ENCODE measurements at regions not wholly inside any gene's neighbourhood (a gene's known extent, or its start where the extent isn't known, plus 50 kb on each side); places are given as distances from the start of the nearest gene placed in this dataset.
"Not testable (repeated sequence)": the region's sequence is repeated elsewhere in the genome, so short reads cannot be mapped to it uniquely, and the experiment has no call there.

GRCh38 chr13:50417597-50417996 lies 402.4 kb downstream of the KCNRG start:
- no peaks in the 10 kb centered on the region for H3K4me1 Mint-ChIP-seq
- ChIA-PET POLR2A (no interaction called here), CTCF (interaction anchor here (0.6 kb wide), 1 partner anchor 705 kb away, joined by 3 read pairs; no protein-coding TSS in a partner anchor)
- H3K4me3 Mint-ChIP-seq = no peak overlapping the region
- H3K9me3 Mint-ChIP-seq = no peaks in the 10 kb centered on the region
- H3K27ac Mint-ChIP-seq = no peak overlapping the region
- no peaks in the 10 kb centered on the region for H3K36me3 Mint-ChIP-seq (ENCODE audit: low read depth)
- peaks cover 5% of the 10 kb centered on the region for H3K27me3 Mint-ChIP-seq
- no peak for DNase-seq

GRCh38 chr13:50419331-50419865 lies 404.2 kb downstream of the KCNRG start:
- H3K4me1 Mint-ChIP-seq = no peaks in the 10 kb centered on the region
- no peaks in the 10 kb centered on the region for H3K36me3 Mint-ChIP-seq (ENCODE audit: low read depth)
- peaks cover 3% of the 10 kb centered on the region for H3K27me3 Mint-ChIP-seq
- H3K27ac Mint-ChIP-seq = no peak overlapping the region
- no peaks in the 10 kb centered on the region for H3K9me3 Mint-ChIP-seq
- ChIA-PET POLR2A (interaction anchor here (0.7 kb wide), 1 partner anchor 496 kb away, joined by 4 read pairs; no protein-coding TSS in a partner anchor), CTCF (interaction anchor here (1.4 kb wide), 1 partner anchor 13 kb away, joined by 3 read pairs; no protein-coding TSS in a partner anchor)
- no peak overlapping the region for H3K4me3 Mint-ChIP-seq
- no peak for DNase-seq

- Mint-ChIP-seq H3K4me1 (no peaks in the 10 kb centered on the region), H3K4me3 (no peak overlapping the region), H3K27me3 (peaks cover 3% of the 10 kb centered on the region), H3K27ac (no peak overlapping the region), H3K9me3 (no peaks in the 10 kb centered on the region), H3K36me3 (ENCODE audit: low read depth) (no peaks in the 10 kb centered on the region)
- ChIA-PET CTCF (interaction anchor here (1.4 kb wide), 1 partner anchor 13 kb away, joined by 3 read pairs; no protein-coding TSS in a partner anchor), POLR2A (no interaction called here)
- DNase-seq = no peak
Measured at GRCh38 chr13:50419896-50420295, 404.7 kb downstream of the KCNRG start.

- Mint-ChIP-seq H3K27ac (no peak overlapping the region), H3K9me3 (no peaks in the 10 kb centered on the region), H3K27me3 (peaks cover 3% of the 10 kb centered on the region), H3K4me3 (no peak overlapping the region), H3K36me3 (ENCODE audit: low read depth) (no peaks in the 10 kb centered on the region), H3K4me1 (no peaks in the 10 kb centered on the region)
- CTCF ChIA-PET = no interaction called here
- no peak for DNase-seq
- POLR2A ChIA-PET = no interaction called here
Measured at GRCh38 chr13:50420718-50421472, 405.7 kb downstream of the KCNRG start.

- CTCF ChIA-PET = no interaction called here
Measured at GRCh38 chr13:50421473-50422130, 406.4 kb downstream of the KCNRG start.

GRCh38 chr13:50422181-50423148 lies 407.2 kb downstream of the KCNRG start:
- no peaks in the 10 kb centered on the region for H3K4me1 Mint-ChIP-seq
- ChIA-PET CTCF (interaction anchor here (0.6 kb wide), 1 partner anchor 886 kb away, joined by 3 read pairs; no protein-coding TSS in a partner anchor), POLR2A (no interaction called here)
- H3K4me3 Mint-ChIP-seq = no peak overlapping the region
- no peak overlapping the region for H3K27ac Mint-ChIP-seq
- DNase-seq = no peak
- no peaks in the 10 kb centered on the region for H3K36me3 Mint-ChIP-seq (ENCODE audit: low read depth)
- peaks cover 3% of the 10 kb centered on the region for H3K27me3 Mint-ChIP-seq
- H3K9me3 Mint-ChIP-seq = peaks cover 2% of the 10 kb centered on the region

More at GRCh38 chr13:50421473-50422130, 406.4 kb downstream of the KCNRG start:
- Mint-ChIP-seq H3K36me3 (ENCODE audit: low read depth) (no peaks in the 10 kb centered on the region), H3K4me3 (no peak overlapping the region), H3K27ac (no peak overlapping the region), H3K9me3 (no peaks in the 10 kb centered on the region), H3K27me3 (peaks cover 3% of the 10 kb centered on the region), H3K4me1 (no peaks in the 10 kb centered on the region)
- POLR2A ChIA-PET = no interaction called here
- DNase-seq = no peak

- Mint-ChIP-seq H3K36me3 (ENCODE audit: low read depth) (no peaks in the 10 kb centered on the region), H3K4me1 (peaks cover 4% of the 10 kb centered on the region), H3K27me3 (no peaks in the 10 kb centered on the region), H3K9me3 (peaks cover 2% of the 10 kb centered on the region), H3K4me3 (no peak overlapping the region), H3K27ac (no peak overlapping the region)
- POLR2A ChIA-PET = no interaction called here
- CTCF ChIA-PET = no interaction called here
- no peak for DNase-seq
Measured at GRCh38 chr13:50424993-50425392, 409.7 kb downstream of the KCNRG start.

- Mint-ChIP-seq H3K27ac (no peak overlapping the region), H3K27me3 (no peaks in the 10 kb centered on the region), H3K9me3 (peaks cover 2% of the 10 kb centered on the region), H3K36me3 (ENCODE audit: low read depth) (no peaks in the 10 kb centered on the region), H3K4me3 (no peak overlapping the region), H3K4me1 (peaks cover 4% of the 10 kb centered on the region)
- ChIA-PET POLR2A (no interaction called here), CTCF (interaction anchor here (1.3 kb wide), 1 partner anchor 486 kb away, joined by 3 read pairs; no protein-coding TSS in a partner anchor)
- DNase-seq = no peak
Measured at GRCh38 chr13:50425772-50426171, 410.5 kb downstream of the KCNRG start.

GRCh38 chr13:50426927-50427326 lies 411.7 kb downstream of the KCNRG start:
- peaks cover 2% of the 10 kb centered on the region for H3K9me3 Mint-ChIP-seq
- DNase-seq = no peak
- no peaks in the 10 kb centered on the region for H3K27me3 Mint-ChIP-seq
- no peak overlapping the region for H3K4me3 Mint-ChIP-seq
- ChIA-PET CTCF (interaction anchor here (1.3 kb wide), 1 partner anchor 485 kb away, joined by 3 read pairs; no protein-coding TSS in a partner anchor), POLR2A (no interaction called here)
- no peaks in the 10 kb centered on the region for H3K36me3 Mint-ChIP-seq (ENCODE audit: low read depth)
- no peak overlapping the region for H3K27ac Mint-ChIP-seq
- H3K4me1 Mint-ChIP-seq = peaks cover 4% of the 10 kb centered on the region

- POLR2A ChIA-PET; H3K36me3 Mint-ChIP-seq (ENCODE audit: low read depth); H3K9me3 Mint-ChIP-seq; CTCF ChIA-PET; H3K27me3 Mint-ChIP-seq; H3K4me3 Mint-ChIP-seq; H3K27ac Mint-ChIP-seq; H3K4me1 Mint-ChIP-seq; DNase-seq: not testable (repeated sequence)
Measured at GRCh38 chr13:50427511-50427910, 412.3 kb downstream of the KCNRG start.

GRCh38 chr13:50428183-50428877 lies 413.1 kb downstream of the KCNRG start:
- no peak for DNase-seq
- CTCF ChIA-PET = no interaction called here
- no peak overlapping the region for H3K4me3 Mint-ChIP-seq
- H3K4me1 Mint-ChIP-seq = peaks cover 4% of the 10 kb centered on the region
- H3K27ac Mint-ChIP-seq = no peak overlapping the region
- no peaks in the 10 kb centered on the region for H3K27me3 Mint-ChIP-seq
- no peaks in the 10 kb centered on the region for H3K36me3 Mint-ChIP-seq (ENCODE audit: low read depth)
- POLR2A ChIA-PET = no interaction called here
- peaks cover 2% of the 10 kb centered on the region for H3K9me3 Mint-ChIP-seq

GRCh38 chr13:50435011-50435410 lies 408.5 kb downstream of the DLEU7 start:
- Mint-ChIP-seq H3K9me3 (no peaks in the 10 kb centered on the region), H3K4me3 (no peak overlapping the region), H3K27ac (no peak overlapping the region), H3K36me3 (ENCODE audit: low read depth) (no peaks in the 10 kb centered on the region), H3K27me3 (peaks cover 1% of the 10 kb centered on the region), H3K4me1 (no peaks in the 10 kb centered on the region)
- ChIA-PET POLR2A (no interaction called here), CTCF (interaction anchor here (0.9 kb wide), 1 partner anchor 12 kb away, joined by 4 read pairs; no protein-coding TSS in a partner anchor)
- DNase-seq = no peak
